C4-2B (cell line): ENCODE measurements at regions not wholly inside any gene's neighbourhood (a gene's known extent, or its start where the extent isn't known, plus 50 kb on each side); places are given as distances from the start of the nearest gene placed in this dataset.

Source experiments
- ZFX ChIP-seq: fragments of 450-650 bp; IDR thresholded peaks from 2 replicates; pipeline ENCODE4 v1.6.1; 2017
- TF ChIP-seq, protein P1 (sequence below): fragments of 450-650 bp; conservative IDR thresholded peaks from 2 replicates; pipeline ENCODE4 v1.5.1; 2017; ENCODE audit warnings: mild to moderate bottlenecking

DNA sequence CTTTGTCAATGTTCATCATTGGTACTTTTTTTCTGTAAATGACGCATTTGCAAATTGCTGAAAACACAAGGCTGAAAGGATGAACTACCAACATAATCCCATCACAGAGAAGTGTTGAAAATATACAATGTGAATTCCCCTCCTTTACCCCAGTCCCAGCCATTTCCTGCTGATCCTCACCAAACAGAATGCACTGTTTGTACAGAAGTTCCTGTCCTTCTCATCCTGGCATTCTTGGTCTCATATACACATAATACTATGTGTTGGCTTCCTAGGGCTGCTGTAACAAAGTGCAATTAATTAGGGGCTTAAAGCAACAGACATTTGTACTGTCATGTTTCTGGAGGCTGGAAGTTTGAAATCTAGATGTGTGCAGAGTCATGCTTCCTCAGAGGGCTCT, 836.2 kb upstream of the MGAT4C start:
- TF ChIP-seq, protein P1, sequence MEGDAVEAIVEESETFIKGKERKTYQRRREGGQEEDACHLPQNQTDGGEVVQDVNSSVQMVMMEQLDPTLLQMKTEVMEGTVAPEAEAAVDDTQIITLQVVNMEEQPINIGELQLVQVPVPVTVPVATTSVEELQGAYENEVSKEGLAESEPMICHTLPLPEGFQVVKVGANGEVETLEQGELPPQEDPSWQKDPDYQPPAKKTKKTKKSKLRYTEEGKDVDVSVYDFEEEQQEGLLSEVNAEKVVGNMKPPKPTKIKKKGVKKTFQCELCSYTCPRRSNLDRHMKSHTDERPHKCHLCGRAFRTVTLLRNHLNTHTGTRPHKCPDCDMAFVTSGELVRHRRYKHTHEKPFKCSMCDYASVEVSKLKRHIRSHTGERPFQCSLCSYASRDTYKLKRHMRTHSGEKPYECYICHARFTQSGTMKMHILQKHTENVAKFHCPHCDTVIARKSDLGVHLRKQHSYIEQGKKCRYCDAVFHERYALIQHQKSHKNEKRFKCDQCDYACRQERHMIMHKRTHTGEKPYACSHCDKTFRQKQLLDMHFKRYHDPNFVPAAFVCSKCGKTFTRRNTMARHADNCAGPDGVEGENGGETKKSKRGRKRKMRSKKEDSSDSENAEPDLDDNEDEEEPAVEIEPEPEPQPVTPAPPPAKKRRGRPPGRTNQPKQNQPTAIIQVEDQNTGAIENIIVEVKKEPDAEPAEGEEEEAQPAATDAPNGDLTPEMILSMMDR, result no peak
- no peak for TF ChIP-seq ZFX
